HepG2 (cell line): ENCODE measurements at regions not wholly inside any gene's neighbourhood (a gene's known extent, or its start where the extent isn't known, plus 50 kb on each side); places are given as distances from the start of the nearest gene placed in this dataset.

Experiments
- CEBPG ChIP-seq: IDR thresholded peaks from 2 replicates; pipeline ENCODE4 v1.6.1; 2016
- MBD4 ChIP-seq: IDR thresholded peaks from 2 replicates; pipeline ENCODE4 v1.6.1; 2012; ENCODE audit warnings: low read length, inconsistent platforms, borderline replicate concordance
- RAD21 ChIP-seq: fragments of 450-650 bp; formaldehyde crosslinking; IDR thresholded peaks from 2 replicates; pipeline ENCODE4 v1.5.0; 2020; ENCODE audit warnings: mild to moderate bottlenecking
- SIX1 ChIP-seq: sonication (generic); formaldehyde crosslinking; IDR thresholded peaks from 2 replicates; pipeline ENCODE4 v1.4.0; 2020; ENCODE audit warnings: missing genetic modification reagents, borderline replicate concordance
- ZFP82 ChIP-seq: sonication (generic); formaldehyde crosslinking; IDR thresholded peaks from 2 replicates; pipeline ENCODE4 v1.5.1; 2020; ENCODE audit warnings: mild to moderate bottlenecking, missing genetic modification reagents, borderline replicate concordance
- ZIK1 ChIP-seq: sonication (generic); formaldehyde crosslinking; IDR thresholded peaks from 2 replicates; pipeline ENCODE4 v1.5.0; 2020; ENCODE audit warnings: mild to moderate bottlenecking, low read depth, missing genetic modification reagents, borderline replicate concordance
- ZNF180 ChIP-seq: sonication (generic); formaldehyde crosslinking; IDR thresholded peaks from 2 replicates; pipeline ENCODE4 v1.4.0; 2020; ENCODE audit warnings: low read depth, missing genetic modification reagents, borderline replicate concordance
- ZNF570 ChIP-seq: sonication (generic); formaldehyde crosslinking; IDR thresholded peaks from 2 replicates; pipeline ENCODE4 v1.4.0; 2020; ENCODE audit warnings: mild to moderate bottlenecking, missing genetic modification reagents, borderline replicate concordance
- TF ChIP-seq, protein P1 (sequence below): IDR thresholded peaks from 2 replicates; pipeline ENCODE4 v1.6.1; 2016
- TF ChIP-seq, protein P2 (sequence below): sonication (generic); IDR thresholded peaks from 2 replicates; pipeline ENCODE4 v1.6.1; 2016; ENCODE audit warnings: low read depth, borderline replicate concordance
- TF ChIP-seq, protein P3 (sequence below): sonication (generic); formaldehyde crosslinking; IDR thresholded peaks from 2 replicates; pipeline ENCODE4; 2020; ENCODE audit warnings: missing genetic modification reagents, mild to moderate bottlenecking, borderline replicate concordance
- TF ChIP-seq, protein P4 (sequence below), 2 experiments: sonication (generic) in 1 of 2; formaldehyde crosslinking in 1 of 2; IDR thresholded peaks; 2 replicates each; pipeline versions ENCODE4 v1.4.0 to v1.6.1; 2016 to 2020; ENCODE audit warnings: borderline replicate concordance in 1 of 2, low read depth in 1 of 2, mild to moderate bottlenecking in 1 of 2, missing genetic modification reagents in 1 of 2
- TF ChIP-seq, protein P5 (sequence below): sonication (generic); formaldehyde crosslinking; IDR thresholded peaks from 2 replicates; pipeline ENCODE4 v1.4.0; 2020; ENCODE audit warnings: missing genetic modification reagents, mild to moderate bottlenecking, borderline replicate concordance

DNA sequence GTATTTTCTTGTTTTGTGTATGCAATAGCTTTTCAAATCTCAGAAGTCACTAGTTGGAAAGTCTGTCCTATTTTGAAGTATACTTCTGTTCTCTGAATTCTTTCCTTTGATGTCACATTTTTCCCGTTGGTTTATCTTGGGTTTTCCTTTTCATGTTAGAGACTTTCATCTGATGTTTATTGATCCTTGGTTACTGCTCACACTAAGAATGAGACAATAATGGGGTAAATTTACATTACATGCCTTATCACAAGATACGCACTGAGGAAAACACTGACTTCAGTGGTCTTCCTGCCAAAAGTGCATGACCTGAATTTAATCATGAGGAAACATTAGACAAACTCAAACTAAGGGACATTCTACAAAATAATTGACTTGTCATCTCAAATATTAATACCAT lies 63.5 kb upstream of the C1GALT1 start (continued):
- TF ChIP-seq, protein P1, sequence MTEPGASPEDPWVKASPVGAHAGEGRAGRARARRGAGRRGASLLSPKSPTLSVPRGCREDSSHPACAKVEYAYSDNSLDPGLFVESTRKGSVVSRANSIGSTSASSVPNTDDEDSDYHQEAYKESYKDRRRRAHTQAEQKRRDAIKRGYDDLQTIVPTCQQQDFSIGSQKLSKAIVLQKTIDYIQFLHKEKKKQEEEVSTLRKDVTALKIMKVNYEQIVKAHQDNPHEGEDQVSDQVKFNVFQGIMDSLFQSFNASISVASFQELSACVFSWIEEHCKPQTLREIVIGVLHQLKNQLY (CRISPR knock-in tag) = peak; percentile 82
- no peak for TF ChIP-seq RAD21
- TF ChIP-seq SIX1 (CRISPR knock-in tag) = peak; percentile 85; the same call in 1 of the 2 replicates
- TF ChIP-seq, protein P2, sequence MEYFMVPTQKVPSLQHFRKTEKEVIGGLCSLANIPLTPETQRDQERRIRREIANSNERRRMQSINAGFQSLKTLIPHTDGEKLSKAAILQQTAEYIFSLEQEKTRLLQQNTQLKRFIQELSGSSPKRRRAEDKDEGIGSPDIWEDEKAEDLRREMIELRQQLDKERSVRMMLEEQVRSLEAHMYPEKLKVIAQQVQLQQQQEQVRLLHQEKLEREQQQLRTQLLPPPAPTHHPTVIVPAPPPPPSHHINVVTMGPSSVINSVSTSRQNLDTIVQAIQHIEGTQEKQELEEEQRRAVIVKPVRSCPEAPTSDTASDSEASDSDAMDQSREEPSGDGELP = peak; percentile 39; the same call in 1 of the 2 replicates
- TF ChIP-seq ZNF180 = no peak
- TF ChIP-seq, protein P3, sequence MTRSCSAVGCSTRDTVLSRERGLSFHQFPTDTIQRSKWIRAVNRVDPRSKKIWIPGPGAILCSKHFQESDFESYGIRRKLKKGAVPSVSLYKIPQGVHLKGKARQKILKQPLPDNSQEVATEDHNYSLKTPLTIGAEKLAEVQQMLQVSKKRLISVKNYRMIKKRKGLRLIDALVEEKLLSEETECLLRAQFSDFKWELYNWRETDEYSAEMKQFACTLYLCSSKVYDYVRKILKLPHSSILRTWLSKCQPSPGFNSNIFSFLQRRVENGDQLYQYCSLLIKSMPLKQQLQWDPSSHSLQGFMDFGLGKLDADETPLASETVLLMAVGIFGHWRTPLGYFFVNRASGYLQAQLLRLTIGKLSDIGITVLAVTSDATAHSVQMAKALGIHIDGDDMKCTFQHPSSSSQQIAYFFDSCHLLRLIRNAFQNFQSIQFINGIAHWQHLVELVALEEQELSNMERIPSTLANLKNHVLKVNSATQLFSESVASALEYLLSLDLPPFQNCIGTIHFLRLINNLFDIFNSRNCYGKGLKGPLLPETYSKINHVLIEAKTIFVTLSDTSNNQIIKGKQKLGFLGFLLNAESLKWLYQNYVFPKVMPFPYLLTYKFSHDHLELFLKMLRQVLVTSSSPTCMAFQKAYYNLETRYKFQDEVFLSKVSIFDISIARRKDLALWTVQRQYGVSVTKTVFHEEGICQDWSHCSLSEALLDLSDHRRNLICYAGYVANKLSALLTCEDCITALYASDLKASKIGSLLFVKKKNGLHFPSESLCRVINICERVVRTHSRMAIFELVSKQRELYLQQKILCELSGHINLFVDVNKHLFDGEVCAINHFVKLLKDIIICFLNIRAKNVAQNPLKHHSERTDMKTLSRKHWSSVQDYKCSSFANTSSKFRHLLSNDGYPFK = no peak
- peak; percentile 91; the same call in 1 of the 2 replicates for TF ChIP-seq MBD4
- peak; percentile 69 for TF ChIP-seq CEBPG
- no peak for TF ChIP-seq ZIK1 (CRISPR knock-in tag)
- TF ChIP-seq, protein P4, sequence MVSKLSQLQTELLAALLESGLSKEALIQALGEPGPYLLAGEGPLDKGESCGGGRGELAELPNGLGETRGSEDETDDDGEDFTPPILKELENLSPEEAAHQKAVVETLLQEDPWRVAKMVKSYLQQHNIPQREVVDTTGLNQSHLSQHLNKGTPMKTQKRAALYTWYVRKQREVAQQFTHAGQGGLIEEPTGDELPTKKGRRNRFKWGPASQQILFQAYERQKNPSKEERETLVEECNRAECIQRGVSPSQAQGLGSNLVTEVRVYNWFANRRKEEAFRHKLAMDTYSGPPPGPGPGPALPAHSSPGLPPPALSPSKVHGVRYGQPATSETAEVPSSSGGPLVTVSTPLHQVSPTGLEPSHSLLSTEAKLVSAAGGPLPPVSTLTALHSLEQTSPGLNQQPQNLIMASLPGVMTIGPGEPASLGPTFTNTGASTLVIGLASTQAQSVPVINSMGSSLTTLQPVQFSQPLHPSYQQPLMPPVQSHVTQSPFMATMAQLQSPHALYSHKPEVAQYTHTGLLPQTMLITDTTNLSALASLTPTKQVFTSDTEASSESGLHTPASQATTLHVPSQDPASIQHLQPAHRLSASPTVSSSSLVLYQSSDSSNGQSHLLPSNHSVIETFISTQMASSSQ (IDR thresholded peaks at IDR 0.05; ENCODE audit: low read depth) = peak; percentile 78
- TF ChIP-seq, protein P4 (CRISPR knock-in tag; IDR thresholded peaks at IDR 0.05; ENCODE audit: borderline replicate concordance) = peak; percentile 89; the same call in 1 of the 2 replicates
- TF ChIP-seq ZNF570 = no peak
- TF ChIP-seq, protein P5, sequence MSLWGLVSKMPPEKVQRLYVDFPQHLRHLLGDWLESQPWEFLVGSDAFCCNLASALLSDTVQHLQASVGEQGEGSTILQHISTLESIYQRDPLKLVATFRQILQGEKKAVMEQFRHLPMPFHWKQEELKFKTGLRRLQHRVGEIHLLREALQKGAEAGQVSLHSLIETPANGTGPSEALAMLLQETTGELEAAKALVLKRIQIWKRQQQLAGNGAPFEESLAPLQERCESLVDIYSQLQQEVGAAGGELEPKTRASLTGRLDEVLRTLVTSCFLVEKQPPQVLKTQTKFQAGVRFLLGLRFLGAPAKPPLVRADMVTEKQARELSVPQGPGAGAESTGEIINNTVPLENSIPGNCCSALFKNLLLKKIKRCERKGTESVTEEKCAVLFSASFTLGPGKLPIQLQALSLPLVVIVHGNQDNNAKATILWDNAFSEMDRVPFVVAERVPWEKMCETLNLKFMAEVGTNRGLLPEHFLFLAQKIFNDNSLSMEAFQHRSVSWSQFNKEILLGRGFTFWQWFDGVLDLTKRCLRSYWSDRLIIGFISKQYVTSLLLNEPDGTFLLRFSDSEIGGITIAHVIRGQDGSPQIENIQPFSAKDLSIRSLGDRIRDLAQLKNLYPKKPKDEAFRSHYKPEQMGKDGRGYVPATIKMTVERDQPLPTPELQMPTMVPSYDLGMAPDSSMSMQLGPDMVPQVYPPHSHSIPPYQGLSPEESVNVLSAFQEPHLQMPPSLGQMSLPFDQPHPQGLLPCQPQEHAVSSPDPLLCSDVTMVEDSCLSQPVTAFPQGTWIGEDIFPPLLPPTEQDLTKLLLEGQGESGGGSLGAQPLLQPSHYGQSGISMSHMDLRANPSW = no peak
- TF ChIP-seq ZFP82 = no peak
